Fibroblast of pulmonary artery (primary cell): ENCODE measurements at regions not wholly inside any gene's neighbourhood (a gene's known extent, or its start where the extent isn't known, plus 50 kb on each side); places are given as distances from the start of the nearest gene placed in this dataset.
"Not testable (repeated sequence)": the region's sequence is repeated elsewhere in the genome, so short reads cannot be mapped to it uniquely, and the experiment has no call there.

Experiments
- DNase-seq: peaks from one replicate; pipeline ENCODE4 v3.0.0-alpha.2; 2010; ENCODE audit warnings: low read depth
- H3K4me3 ChIP-seq: replicated peaks from 2 replicates; pipeline ENCODE4 v1.5.1; 2011; ENCODE audit warnings: low read depth, mild to moderate bottlenecking, control low read depth, low read length, moderate library complexity
- CTCF ChIP-seq: IDR thresholded peaks from 2 replicates; pipeline ENCODE4 v1.5.1; 2011; ENCODE audit warnings: mild to moderate bottlenecking, control low read depth, low read length, inconsistent platforms; ENCODE audit errors: missing control alignments

GRCh38 chr12:68984796-68985573 is 52.0 kb upstream of the CPM start:
- TF ChIP-seq CTCF, result no peak
- no peak for DNase-seq
- H3K4me3 ChIP-seq, result no peak overlapping the region

- not testable (repeated sequence) for H3K4me3 ChIP-seq, DNase-seq
Measured at GRCh38 chr12:68997526-68997925, 64.6 kb upstream of the CPM start.

GRCh38 chr12:68998041-68998440 is 65.1 kb upstream of the CPM start:
- no peak for TF ChIP-seq CTCF
- H3K4me3 ChIP-seq, result no peak overlapping the region
- no peak for DNase-seq

- DNase-seq, result peak; percentile 42
- H3K4me3 ChIP-seq, result no peak overlapping the region
- no peak for TF ChIP-seq CTCF
Measured at GRCh38 chr12:69000074-69000473, 67.1 kb upstream of the CPM start.

GRCh38 chr12:69000540-69001243 is 67.7 kb upstream of the CPM start:
- TF ChIP-seq CTCF, result no peak
- H3K4me3 ChIP-seq, result no peak overlapping the region
- peak; percentile 17 for DNase-seq

GRCh38 chr12:69001251-69001650 is 68.3 kb upstream of the CPM start:
- TF ChIP-seq CTCF, result no peak
- no peak for DNase-seq
- no peak overlapping the region for H3K4me3 ChIP-seq

GRCh38 chr12:69002969-69003368 is 70.0 kb upstream of the CPM start:
- no peak for TF ChIP-seq CTCF
- no peak overlapping the region for H3K4me3 ChIP-seq
- no peak for DNase-seq
